Activated B cell treated with CpG ODN at 0.5 μM for 24 hours (primary cell): ENCODE measurements at regions not wholly inside any gene's neighbourhood (a gene's known extent, or its start where the extent isn't known, plus 50 kb on each side); places are given as distances from the start of the nearest gene placed in this dataset.

Experiments
- ATAC-seq: fragments of 200-7000 bp; cut with Tn5 transposase; one replicate; pipeline ENCODE4 v1.10.0; 2021; ENCODE audit warnings: low read depth, mild to moderate bottlenecking, moderate library complexity
- CTCF ChIA-PET: fragments of 350-600 bp; sonication (Branson Sonifier 250); formaldehyde crosslinking; loops from one replicate; lab custom pipeline; 2021; ENCODE audit warnings: antibody characterized with exemption; lab: Charles Lee
- POLR2A ChIA-PET: fragments of 350-600 bp; sonication (Branson Sonifier 250); formaldehyde crosslinking; loops from one replicate; lab custom pipeline; 2021; ENCODE audit warnings: antibody characterized with exemption; lab: Charles Lee
- DNase-seq: peaks from one replicate; pipeline ENCODE4 v3.0.0; 2022
- H3K27ac Mint-ChIP-seq: one replicate; pipeline ENCODE4 v1.8.0; 2020; ENCODE audit warnings: mixed read lengths
- H3K27me3 Mint-ChIP-seq: one replicate; pipeline ENCODE4 v1.8.0; 2021; ENCODE audit warnings: mixed read lengths
- H3K36me3 Mint-ChIP-seq: one replicate; pipeline ENCODE4 v1.8.0; 2021; ENCODE audit warnings: low read depth, mixed read lengths
- H3K4me1 Mint-ChIP-seq: one replicate; pipeline ENCODE4 v1.8.0; 2021; ENCODE audit warnings: mixed read lengths
- H3K4me3 Mint-ChIP-seq: one replicate; pipeline ENCODE4 v1.8.0; 2020; ENCODE audit warnings: mild to moderate bottlenecking, mixed read lengths
- H3K9me3 Mint-ChIP-seq: one replicate; pipeline ENCODE4 v1.8.0; 2020; ENCODE audit warnings: mixed read lengths
- CTCF ChIP-seq: fragments of 200-600 bp; IDR thresholded peaks from one replicate; pipeline ENCODE4 v1.8.0; 2022; ENCODE audit warnings: antibody characterized with exemption, mild to moderate bottlenecking
- intact Hi-C: fragments of 100-400 bp; cut with micrococcal nuclease; formaldehyde crosslinking; loops from one replicate; pipeline ENCODE4 v1.15.1; 2024

GRCh38 chr15:29376590-29376989 lies 107.0 kb upstream of the NSMCE3 start:
- intact Hi-C loops = no loop called here
- DNase-seq = no peak
- H3K4me3 Mint-ChIP-seq = no peak overlapping the region
- H3K9me3 Mint-ChIP-seq = no peaks in the 10 kb centered on the region
- CTCF ChIA-PET = no interaction called here
- POLR2A ChIA-PET = no interaction called here
- H3K36me3 Mint-ChIP-seq = no peaks in the 10 kb centered on the region
- no peak for ATAC-seq
- no peak for TF ChIP-seq CTCF
- H3K27me3 Mint-ChIP-seq = peaks cover 2% of the 10 kb centered on the region
- H3K27ac Mint-ChIP-seq = no peak overlapping the region
- H3K4me1 Mint-ChIP-seq = no peaks in the 10 kb centered on the region

GRCh38 chr15:29369261-29369660 lies 99.6 kb upstream of the NSMCE3 start:
- intact Hi-C loops = no loop called here
- Mint-ChIP-seq H3K4me1 (no peaks in the 10 kb centered on the region), H3K27me3 (peaks cover 2% of the 10 kb centered on the region), H3K36me3 (no peaks in the 10 kb centered on the region), H3K27ac (no peak overlapping the region), H3K9me3 (peaks cover 17% of the 10 kb centered on the region), H3K4me3 (no peak overlapping the region)
- CTCF ChIA-PET = no interaction called here
- ATAC-seq (no peak), DNase-seq (no peak)
- TF ChIP-seq CTCF = no peak
- POLR2A ChIA-PET = no interaction called here

GRCh38 chr15:29364426-29365078 lies 94.9 kb upstream of the NSMCE3 start:
- intact Hi-C loops = no loop called here
- Mint-ChIP-seq H3K27ac (no peak overlapping the region), H3K9me3 (peaks cover 13% of the 10 kb centered on the region), H3K4me3 (no peak overlapping the region), H3K27me3 (peaks cover 4% of the 10 kb centered on the region), H3K36me3 (no peaks in the 10 kb centered on the region), H3K4me1 (no peaks in the 10 kb centered on the region)
- ChIA-PET POLR2A (no interaction called here), CTCF (no interaction called here)
- no peak for DNase-seq
- ATAC-seq = no peak
- no peak for TF ChIP-seq CTCF

- DNase-seq (no peak), ATAC-seq (no peak)
- Mint-ChIP-seq H3K27ac (no peak overlapping the region), H3K36me3 (no peaks in the 10 kb centered on the region), H3K9me3 (peaks cover 2% of the 10 kb centered on the region), H3K4me1 (no peaks in the 10 kb centered on the region), H3K4me3 (no peak overlapping the region), H3K27me3 (peaks cover 7% of the 10 kb centered on the region)
- no peak for TF ChIP-seq CTCF
- CTCF ChIA-PET = no interaction called here
- POLR2A ChIA-PET = no interaction called here
- intact Hi-C loops = no loop called here
These were observed 91.9 kb upstream of the NSMCE3 start for GRCh38 chr15:29361560-29361959.

- Mint-ChIP-seq H3K4me3 (no peak overlapping the region), H3K4me1 (no peaks in the 10 kb centered on the region), H3K36me3 (no peaks in the 10 kb centered on the region), H3K27ac (no peak overlapping the region), H3K9me3 (no peaks in the 10 kb centered on the region), H3K27me3 (peaks cover 7% of the 10 kb centered on the region)
- ChIA-PET POLR2A (no interaction called here), CTCF (no interaction called here)
- ATAC-seq (no peak), DNase-seq (no peak)
- TF ChIP-seq CTCF = no peak
- intact Hi-C loops = no loop called here
These were observed 90.5 kb upstream of the NSMCE3 start for GRCh38 chr15:29360152-29360551.
